Uterus (tissue), 2 donors: ENCODE measurements at regions not wholly inside any gene's neighbourhood (a gene's known extent, or its start where the extent isn't known, plus 50 kb on each side); places are given as distances from the start of the nearest gene placed in this dataset.

Source experiments
- CTCF ChIP-seq, 4 experiments: fragments of 200-600 bp in 2 of 4; fragments of 450-650 bp in 2 of 4; sonication (generic) in 2 of 4; IDR thresholded peaks; one replicate each; pipeline ENCODE4 v1.5.1; 2016 to 2019; ENCODE audit warnings: antibody characterized with exemption in 4 of 4, mild to moderate bottlenecking in 2 of 4, moderate library complexity in 1 of 4
- POLR2A ChIP-seq, 2 donors: fragments of 450-650 bp; IDR thresholded peaks; one replicate each; pipeline ENCODE4 v1.6.1; 2016; ENCODE audit warnings: antibody characterized with exemption in 2 of 2, mild to moderate bottlenecking in 1 of 2, moderate library complexity in 1 of 2

GRCh38 chr4:60249784-60250183, 950.3 kb upstream of the ADGRL3 start:
- TF ChIP-seq CTCF (IDR thresholded peaks at IDR 0.05) (no peak), POLR2A (IDR thresholded peaks at IDR 0.05) (no peak)
